IMR-90 (cell line): ENCODE measurements at regions not wholly inside any gene's neighbourhood (a gene's known extent, or its start where the extent isn't known, plus 50 kb on each side); places are given as distances from the start of the nearest gene placed in this dataset.

ENCODE experiments used
- ATAC-seq: fragments of 200-7000 bp; cut with Tn5 transposase; 2 replicates; pipeline ENCODE4 v1.9.1; 2020; ENCODE audit warnings: low read depth, mild to moderate bottlenecking, moderate library complexity
- BruUV-seq: library from RNA; stranded (reverse); fragments of 400-500 nt; replicated peaks from 2 replicates; lab custom pipeline; 2021; lab: Mats Ljungman, UMichigan
- CTCF ChIA-PET: fragments of 300-600 bp; formaldehyde crosslinking; extraction: SDS; loops from one replicate; lab custom pipeline; 2021; ENCODE audit warnings: antibody characterized with exemption; lab: Yijun Ruan, JAX
- POLR2A ChIA-PET: fragments of 300-600 bp; sonication (Branson Sonifier 250); formaldehyde crosslinking; loops from one replicate; lab custom pipeline; 2022; ENCODE audit warnings: antibody characterized with exemption; ENCODE audit not compliant: unreplicated experiment; lab: Charles Lee
- DNase-seq: peaks from one replicate; pipeline ENCODE4 v3.0.0; 2013
- H2AFZ ChIP-seq: replicated peaks from 2 replicates; pipeline ENCODE3; 2013; ENCODE audit warnings: low read length, mild to moderate bottlenecking; ENCODE audit not compliant: poor library complexity
- H2AK5ac ChIP-seq: 2 replicates; pipeline ENCODE4 v1.6.1; 2013; ENCODE audit warnings: low read depth, low read length, inconsistent platforms
- H2AK9ac ChIP-seq: replicated peaks from 2 replicates; pipeline ENCODE3; 2013; ENCODE audit warnings: mild to moderate bottlenecking, low read depth, low read length, moderate library complexity; ENCODE audit not compliant: poor library complexity
- H2BK120ac ChIP-seq: 2 replicates; pipeline ENCODE4 v1.6.1; 2013; ENCODE audit warnings: low read depth, low read length, inconsistent platforms
- H2BK15ac ChIP-seq: 3 replicates; pipeline ENCODE4 v1.6.1; 2013; ENCODE audit warnings: low read depth, low read length, inconsistent platforms
- H2BK20ac ChIP-seq: 2 replicates; pipeline ENCODE4 v1.6.1; 2013; ENCODE audit warnings: low read depth, mild to moderate bottlenecking, inconsistent platforms, low read length, moderate library complexity
- H2BK5ac ChIP-seq: 2 replicates; pipeline ENCODE4 v1.6.1; 2013; ENCODE audit warnings: mild to moderate bottlenecking, low read depth, low read length, inconsistent platforms; ENCODE audit not compliant: poor library complexity, severe bottlenecking
- H3K14ac ChIP-seq: replicated peaks from 2 replicates; pipeline ENCODE4 v1.6.1; 2013; ENCODE audit warnings: low read depth, low read length, inconsistent platforms
- H3K18ac ChIP-seq: 2 replicates; pipeline ENCODE4 v1.6.1; 2013; ENCODE audit warnings: low read depth, low read length, control low read depth
- H3K23ac ChIP-seq: 2 replicates; pipeline ENCODE4 v1.6.1; 2013; ENCODE audit warnings: low read depth, low read length, inconsistent platforms
- H3K27ac ChIP-seq: 2 replicates; pipeline ENCODE4 v1.5.1; 2013; ENCODE audit warnings: mild to moderate bottlenecking, control low read depth, low read length; ENCODE audit not compliant: insufficient read depth
- H3K27me3 ChIP-seq: 2 replicates; pipeline ENCODE4 v1.6.1; 2013; ENCODE audit warnings: low read length; ENCODE audit not compliant: control insufficient read depth, insufficient read depth
- H3K36me3 ChIP-seq: 2 replicates; pipeline ENCODE4 v1.6.1; 2013; ENCODE audit warnings: low read length, mixed read lengths; ENCODE audit not compliant: control insufficient read depth, insufficient read depth
- H3K4ac ChIP-seq: 2 replicates; pipeline ENCODE4 v1.6.1; 2013; ENCODE audit warnings: low read depth, low read length, inconsistent platforms
- H3K4me1 ChIP-seq: 2 replicates; pipeline ENCODE4 v1.6.1; 2013; ENCODE audit warnings: low read length, mixed read lengths; ENCODE audit not compliant: control insufficient read depth, insufficient read depth
- H3K4me2 ChIP-seq: 2 replicates; pipeline ENCODE4 v1.6.1; 2013; ENCODE audit warnings: low read depth, mild to moderate bottlenecking, control low read depth, low read length, moderate library complexity
- H3K4me3 ChIP-seq: 2 replicates; pipeline ENCODE4 v1.5.1; 2013; ENCODE audit warnings: low read depth, mild to moderate bottlenecking, control low read depth, low read length, moderate library complexity; ENCODE audit not compliant: insufficient read depth
- H3K56ac ChIP-seq: 2 replicates; pipeline ENCODE4 v1.6.1; 2013; ENCODE audit warnings: low read length, inconsistent platforms; ENCODE audit not compliant: insufficient read depth; ENCODE audit errors: extremely low read depth
- H3K79me1 ChIP-seq, 2 experiments: 2 replicates each; pipeline ENCODE4 v1.6.1; 2013; ENCODE audit warnings: low read length in 2 of 2, inconsistent platforms in 1 of 2, low read depth in 1 of 2
- H3K9ac ChIP-seq: 2 replicates; pipeline ENCODE4 v1.6.1; 2013; ENCODE audit warnings: low read depth, low read length, control low read depth
- H3K9me1 ChIP-seq: 2 replicates; pipeline ENCODE4 v1.6.1; 2013; ENCODE audit warnings: low read length, inconsistent platforms; ENCODE audit not compliant: insufficient read depth
- H3K9me3 ChIP-seq: 2 replicates; pipeline ENCODE4 v1.6.1; 2013; ENCODE audit warnings: low read length; ENCODE audit not compliant: control insufficient read depth, insufficient read depth
- H4K20me1 ChIP-seq: 2 replicates; pipeline ENCODE4 v1.6.1; 2013; ENCODE audit warnings: low read length, inconsistent platforms; ENCODE audit not compliant: insufficient read depth
- H4K5ac ChIP-seq: 2 replicates; pipeline ENCODE4 v1.6.1; 2013; ENCODE audit warnings: mild to moderate bottlenecking, low read depth, low read length, control low read depth
- H4K8ac ChIP-seq, 2 experiments: 2 replicates each; pipeline ENCODE4 v1.6.1; 2013; ENCODE audit warnings: low read depth in 2 of 2, low read length in 2 of 2, control low read depth in 1 of 2, inconsistent platforms in 1 of 2
- H4K91ac ChIP-seq: 2 replicates; pipeline ENCODE4 v1.6.1; 2013; ENCODE audit warnings: low read depth, low read length, inconsistent platforms; ENCODE audit not compliant: insufficient read depth
- FOS ChIP-seq: fragments of 150-350 bp; IDR thresholded peaks from 2 replicates; pipeline ENCODE4 v1.6.1; 2016; ENCODE audit warnings: low read depth, low read length
- POLR2A ChIP-seq: IDR thresholded peaks from 2 replicates; pipeline ENCODE4 v1.6.1; 2012; ENCODE audit warnings: mild to moderate bottlenecking, low read depth, low read length
- WGBS, 2 experiments: methylation state at CpG; one replicate each; pipeline versions ENCODE4 v1.1.5 to v1.1.7; 2013; ENCODE audit warnings: missing lambda C conversion rate in 2 of 2; ENCODE audit not compliant: insufficient read length in 1 of 2; ENCODE audit errors: extremely low coverage in 2 of 2; 5-methylcytosine and 5-hydroxymethylcytosine counted together
- dilution Hi-C: fragments of 300-500 bp; cut with HindIII; formaldehyde crosslinking; loops from one replicate; pipeline ENCODE4 v1.14.3; 2018; ENCODE audit warnings: low sequenced_read_pairs; ENCODE audit not compliant: unreplicated experiment
- in situ Hi-C: fragments of 300-500 bp; cut with MboI; formaldehyde crosslinking; loops from 3 replicates; pipeline ENCODE4 v1.14.3; 2019; ENCODE audit warnings: low sequenced_read_pairs, inconsistent platforms, mixed read lengths
- intact Hi-C: fragments of 100-400 bp; cut with micrococcal nuclease; formaldehyde crosslinking; loops from 2 replicates; pipeline ENCODE4 v1.10.0; 2022

DNA sequence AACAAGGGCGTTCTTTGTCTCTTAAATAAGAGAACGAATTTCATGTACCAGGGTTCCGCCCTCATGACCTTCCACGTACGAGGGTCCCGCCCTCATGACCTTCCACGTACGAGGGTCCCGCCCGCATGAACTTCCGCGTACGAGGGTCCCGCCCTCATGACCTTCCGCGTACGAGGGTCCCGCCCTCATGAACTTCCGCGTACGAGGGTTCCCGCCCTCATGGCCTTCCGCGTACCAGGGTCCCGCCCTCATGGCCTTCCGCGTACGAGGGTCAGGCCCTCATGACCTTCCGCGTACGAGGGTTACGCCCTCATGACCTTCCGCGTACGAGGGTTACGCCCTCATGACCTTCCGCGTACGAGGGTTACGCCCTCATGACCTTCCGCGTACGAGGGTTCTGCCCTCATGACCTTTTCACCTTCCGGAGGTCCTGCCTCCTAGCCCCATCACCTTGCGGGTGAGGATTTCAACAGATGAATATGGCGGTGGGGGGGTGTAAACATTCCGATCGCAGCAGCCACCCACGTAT, 273.9 kb upstream of the ADAMTS16 start:
- no TSS peak for BruUV-seq

More for the DNA sequence above, 273.9 kb upstream of the ADAMTS16 start:
- no peak overlapping the region for H4K8ac ChIP-seq
- no peak overlapping the region for H3K4me2 ChIP-seq
- dilution Hi-C loops (no loop called here), intact Hi-C loops (no loop called here), in situ Hi-C loops (no loop called here)
- no peak overlapping the region for H3K4ac ChIP-seq
- H2BK15ac ChIP-seq, result no peak overlapping the region
- CTCF ChIA-PET, result no interaction called here
- H3K9me3 ChIP-seq, result peaks cover 19% of the 10 kb centered on the region; the same call in 1 of the 2 replicates
- ATAC-seq, result no peak
- no peak overlapping the region for H2AFZ ChIP-seq
- no peak overlapping the region for H4K91ac ChIP-seq
- H3K79me1 ChIP-seq, result no peaks in the 10 kb centered on the region
- no peak overlapping the region for H3K18ac ChIP-seq
- H2AK9ac ChIP-seq, result no peak overlapping the region
- WGBS, 2 experiments, result 88% methylated on average over 14 of the region's 49 CpGs; no CpG with 5 or more reads in 1 of the 2 experiments
- H2AK5ac ChIP-seq, result no peak overlapping the region
- no peak for DNase-seq
- TF ChIP-seq FOS, result no peak
- no peak for TF ChIP-seq POLR2A
- no peak overlapping the region for H3K56ac ChIP-seq
- H2BK20ac ChIP-seq, result no peak overlapping the region
- POLR2A ChIA-PET, result no interaction called here
- no peak overlapping the region for H3K9ac ChIP-seq
- no peak overlapping the region for H4K5ac ChIP-seq
- no peak overlapping the region for H3K4me3 ChIP-seq
- no peaks in the 10 kb centered on the region for H3K27me3 ChIP-seq
- no peaks in the 10 kb centered on the region for H3K4me1 ChIP-seq
- H3K23ac ChIP-seq, result no peak overlapping the region
- H3K27ac ChIP-seq, result no peak overlapping the region
- no peak overlapping the region for H2BK5ac ChIP-seq
- no peaks in the 10 kb centered on the region for H4K20me1 ChIP-seq
- no peak overlapping the region for H2BK120ac ChIP-seq
- H3K14ac ChIP-seq, result no peak overlapping the region
- H3K36me3 ChIP-seq, result no peaks in the 10 kb centered on the region
- no peaks in the 10 kb centered on the region for H3K9me1 ChIP-seq
